Smooth muscle cell (in vitro differentiated cells): ENCODE measurements at regions not wholly inside any gene's neighbourhood (a gene's known extent, or its start where the extent isn't known, plus 50 kb on each side); places are given as distances from the start of the nearest gene placed in this dataset.

Experiments used
- DNase-seq: peaks from one replicate; lab custom pipeline; 2025; ENCODE audit not compliant: unreplicated experiment; lab: John Stamatoyannopoulos, UW
- H2AFZ ChIP-seq: fragments of 200-600 bp; sonication (generic); 2 replicates; pipeline ENCODE4 v1.6.0; 2016; ENCODE audit warnings: antibody characterized with exemption, low read depth, mild to moderate bottlenecking
- H3F3A ChIP-seq: fragments of 200-600 bp; sonication (generic); 2 replicates; pipeline ENCODE4 v1.6.0; 2017; ENCODE audit warnings: antibody characterized with exemption, low read depth
- H3K27ac ChIP-seq: fragments of 200-600 bp; sonication (generic); 2 replicates; pipeline ENCODE4 v1.5.1; 2016; ENCODE audit warnings: low read depth, mild to moderate bottlenecking
- H3K27me3 ChIP-seq: fragments of 200-600 bp; sonication (generic); 2 replicates; pipeline ENCODE4 v1.6.1; 2016; ENCODE audit warnings: low read depth, mild to moderate bottlenecking
- H3K36me3 ChIP-seq: fragments of 200-600 bp; sonication (generic); 2 replicates; pipeline ENCODE4 v1.5.1; 2016; ENCODE audit warnings: low read depth
- H3K4me1 ChIP-seq: fragments of 200-600 bp; sonication (generic); 2 replicates; pipeline ENCODE4 v1.5.1; 2016; ENCODE audit warnings: low read depth
- H3K4me2 ChIP-seq: fragments of 200-600 bp; sonication (generic); 2 replicates; pipeline ENCODE4 v1.6.0; 2016; ENCODE audit warnings: mild to moderate bottlenecking
- H3K4me3 ChIP-seq: fragments of 200-600 bp; sonication (generic); 2 replicates; pipeline ENCODE4 v1.5.1; 2016; ENCODE audit warnings: mild to moderate bottlenecking
- H3K79me2 ChIP-seq: fragments of 200-600 bp; sonication (generic); 2 replicates; pipeline ENCODE4 v1.6.0; 2016; ENCODE audit warnings: low read depth, mild to moderate bottlenecking
- H3K9ac ChIP-seq: fragments of 200-600 bp; sonication (generic); 2 replicates; pipeline ENCODE4 v1.6.0; 2016; ENCODE audit warnings: low read depth
- H3K9me3 ChIP-seq: fragments of 200-600 bp; sonication (generic); replicated peaks from 2 replicates; pipeline ENCODE4 v1.5.1; 2016; ENCODE audit warnings: low read depth
- H4K20me1 ChIP-seq: fragments of 200-600 bp; sonication (generic); 2 replicates; pipeline ENCODE4 v1.6.0; 2016; ENCODE audit warnings: low read depth
- CTCF ChIP-seq: fragments of 200-600 bp; sonication (generic); IDR thresholded peaks from 2 replicates; pipeline ENCODE4 v1.5.1; 2017; ENCODE audit warnings: borderline replicate concordance, mild to moderate bottlenecking, antibody characterized with exemption; ENCODE audit not compliant: insufficient read depth, poor library complexity, severe bottlenecking
- WGBS: methylation state at CpG from one replicate; pipeline ENCODE4 v1.1.7; 2016; ENCODE audit warnings: low lambda C conversion rate; 5-methylcytosine and 5-hydroxymethylcytosine counted together

- H3K36me3 ChIP-seq, result no peaks in the 10 kb centered on the region
- WGBS, result 78% methylated on average over 7 of the region's 7 CpGs
- H4K20me1 ChIP-seq, result no peaks in the 10 kb centered on the region
- no peaks in the 10 kb centered on the region for H3K79me2 ChIP-seq
- no peak overlapping the region for H3K4me3 ChIP-seq
- H3K4me2 ChIP-seq, result peak overlapping the region; percentile 46
- no peak for DNase-seq
- H2AFZ ChIP-seq, result peak overlapping the region; percentile 71
- peaks cover 4% of the 10 kb centered on the region for H3F3A ChIP-seq
- peak overlapping the region; percentile 83 for H3K27ac ChIP-seq
- H3K9me3 ChIP-seq, result no peaks in the 10 kb centered on the region
- H3K27me3 ChIP-seq, result no peaks in the 10 kb centered on the region
- H3K4me1 ChIP-seq, result peaks cover 4% of the 10 kb centered on the region
- TF ChIP-seq CTCF, result no peak
- peak overlapping the region; percentile 52 for H3K9ac ChIP-seq
Observed at GRCh38 chr2:100767810-100768806, 51.8 kb upstream of the NPAS2 start.
